ENCODE measurements at regions not wholly inside any gene's neighbourhood (a gene's known extent, or its start where the extent isn't known, plus 50 kb on each side); places are given as distances from the start of the nearest gene placed in this dataset.
"Not testable (repeated sequence)": the region's sequence is repeated elsewhere in the genome, so short reads cannot be mapped to it uniquely, and the experiment has no call there.

DNA sequence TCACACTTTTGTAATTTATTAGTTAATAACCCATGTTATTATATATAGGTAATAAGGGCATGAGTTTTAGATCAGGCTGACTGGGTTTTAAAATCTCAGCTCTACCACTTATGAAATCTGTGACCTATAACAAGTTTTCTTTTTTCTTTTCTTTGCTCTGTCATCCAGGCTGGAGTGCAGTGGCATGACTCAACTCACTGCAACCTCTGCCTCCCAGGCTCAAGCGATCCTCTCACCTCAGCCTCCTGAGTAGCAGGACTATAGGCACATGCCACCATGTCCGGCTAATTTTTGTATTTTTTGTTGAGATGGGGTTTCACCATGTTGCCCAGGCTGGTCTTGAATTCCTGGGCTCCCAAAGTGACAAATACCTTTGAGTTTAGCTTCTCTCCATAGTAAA is 227.7 kb upstream of the KRR1 start:
- TF ChIP-seq, protein P1, sequence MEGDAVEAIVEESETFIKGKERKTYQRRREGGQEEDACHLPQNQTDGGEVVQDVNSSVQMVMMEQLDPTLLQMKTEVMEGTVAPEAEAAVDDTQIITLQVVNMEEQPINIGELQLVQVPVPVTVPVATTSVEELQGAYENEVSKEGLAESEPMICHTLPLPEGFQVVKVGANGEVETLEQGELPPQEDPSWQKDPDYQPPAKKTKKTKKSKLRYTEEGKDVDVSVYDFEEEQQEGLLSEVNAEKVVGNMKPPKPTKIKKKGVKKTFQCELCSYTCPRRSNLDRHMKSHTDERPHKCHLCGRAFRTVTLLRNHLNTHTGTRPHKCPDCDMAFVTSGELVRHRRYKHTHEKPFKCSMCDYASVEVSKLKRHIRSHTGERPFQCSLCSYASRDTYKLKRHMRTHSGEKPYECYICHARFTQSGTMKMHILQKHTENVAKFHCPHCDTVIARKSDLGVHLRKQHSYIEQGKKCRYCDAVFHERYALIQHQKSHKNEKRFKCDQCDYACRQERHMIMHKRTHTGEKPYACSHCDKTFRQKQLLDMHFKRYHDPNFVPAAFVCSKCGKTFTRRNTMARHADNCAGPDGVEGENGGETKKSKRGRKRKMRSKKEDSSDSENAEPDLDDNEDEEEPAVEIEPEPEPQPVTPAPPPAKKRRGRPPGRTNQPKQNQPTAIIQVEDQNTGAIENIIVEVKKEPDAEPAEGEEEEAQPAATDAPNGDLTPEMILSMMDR (IDR thresholded peaks at IDR 0.05): not testable (repeated sequence)
- not testable (repeated sequence) for TF ChIP-seq POLR2AphosphoS5 (IDR thresholded peaks at IDR 0.05)

Data from prostate gland (tissue), 2 donors.